Upper lobe of left lung (tissue), 6 donors: ENCODE measurements at regions not wholly inside any gene's neighbourhood (a gene's known extent, or its start where the extent isn't known, plus 50 kb on each side); places are given as distances from the start of the nearest gene placed in this dataset.

Experiments used
- ATAC-seq, 2 donors: fragments of 200-7000 bp; cut with Tn5 transposase; one replicate each; pipeline ENCODE4 v1.9.1; 2022; ENCODE audit warnings: mild to moderate bottlenecking in 2 of 2, moderate library complexity in 2 of 2; ENCODE audit not compliant: low FRiP score in 2 of 2
- DNase-seq, 2 donors: peaks; one replicate each; pipeline ENCODE4 v3.0.0-alpha.2; 2019 to 2020
- H3K27ac ChIP-seq, 4 donors: fragments of 200-600 bp; sonication (generic); one replicate each; pipeline ENCODE4 v1.5.1; 2016 to 2019
- H3K27me3 ChIP-seq, 4 donors: fragments of 200-600 bp; sonication (generic); one replicate each; pipeline ENCODE4 v1.5.1; 2017 to 2019
- H3K36me3 ChIP-seq, 4 donors: fragments of 200-600 bp; sonication (generic); one replicate each; pipeline ENCODE4 v1.5.1; 2016 to 2019
- H3K4me1 ChIP-seq, 4 donors: fragments of 200-600 bp; sonication (generic); one replicate each; pipeline ENCODE4 v1.5.1; 2018 to 2019
- H3K4me3 ChIP-seq, 4 donors: fragments of 200-600 bp; sonication (generic); one replicate each; pipeline ENCODE4 v1.5.1; 2017 to 2019; ENCODE audit warnings: mild to moderate bottlenecking in 2 of 4, moderate library complexity in 1 of 4
- H3K9me3 ChIP-seq, 4 donors: fragments of 200-600 bp; sonication (generic); one replicate each; pipeline ENCODE4 v1.5.1; 2018 to 2019
- CTCF ChIP-seq, 6 experiments: fragments of 450-650 bp in 4 of 6; fragments of 200-600 bp in 2 of 6; sonication (generic) in 2 of 6; IDR thresholded peaks; one replicate each; pipeline ENCODE4 v1.5.1; 2016 to 2019; ENCODE audit warnings: antibody characterized with exemption in 6 of 6
- EP300 ChIP-seq, 4 donors: sonication (generic); formaldehyde crosslinking; IDR thresholded peaks; one replicate each; pipeline ENCODE4 v1.5.1; 2017; ENCODE audit warnings: antibody characterized with exemption in 4 of 4, control low read depth in 2 of 4
- POLR2A ChIP-seq, 4 donors: fragments of 450-650 bp; IDR thresholded peaks; one replicate each; pipeline ENCODE4 v1.5.1; 2016 to 2017; ENCODE audit warnings: antibody characterized with exemption in 4 of 4, mild to moderate bottlenecking in 2 of 4
- POLR2AphosphoS5 ChIP-seq, 2 donors: sonication (generic); formaldehyde crosslinking; IDR thresholded peaks; one replicate each; pipeline ENCODE4 v1.5.1; 2017; ENCODE audit warnings: antibody characterized with exemption in 2 of 2
- WGBS, 2 donors: methylation state at CpG; one replicate each; pipeline ENCODE4 v1.1.5; 2017 to 2018; 5-methylcytosine and 5-hydroxymethylcytosine counted together
- donor health status: DM: no; HTN: no; CAD: no; lungs with moderate emphysema.
- donor health status: DM: no; HTN: yes; CAD: no; lungs with severe emphysema.

GRCh38 chr3:174681784-174682183 is 177.3 kb upstream of the NAALADL2 start:
- no peak overlapping the region for H3K27ac ChIP-seq
- DNase-seq (no peak), ATAC-seq (no peak)
- no peaks in the 10 kb centered on the region for H3K9me3 ChIP-seq
- no peaks in the 10 kb centered on the region for H3K4me1 ChIP-seq
- no peaks in the 10 kb centered on the region for H3K27me3 ChIP-seq
- 82 to 83% methylated on average over 1 of the region's 1 CpG for WGBS, 2 donors
- TF ChIP-seq EP300 (IDR thresholded peaks at IDR 0.05): no peak
- TF ChIP-seq POLR2A (IDR thresholded peaks at IDR 0.05): no peak
- no peak for TF ChIP-seq POLR2AphosphoS5 (IDR thresholded peaks at IDR 0.05)
- H3K36me3 ChIP-seq: no peaks in the 10 kb centered on the region
- H3K4me3 ChIP-seq: no peak overlapping the region

GRCh38 chr3:174685796-174686195 is 173.3 kb upstream of the NAALADL2 start:
- no peak overlapping the region for H3K27ac ChIP-seq
- H3K9me3 ChIP-seq: no peaks in the 10 kb centered on the region
- no peaks in the 10 kb centered on the region for H3K27me3 ChIP-seq
- 91 to 93% methylated on average over 4 of the region's 4 CpGs for WGBS, 2 donors
- H3K4me3 ChIP-seq: no peak overlapping the region
- ATAC-seq (no peak), DNase-seq (no peak)
- no peaks in the 10 kb centered on the region for H3K36me3 ChIP-seq
- TF ChIP-seq POLR2AphosphoS5 (IDR thresholded peaks at IDR 0.05): no peak
- no peaks in the 10 kb centered on the region for H3K4me1 ChIP-seq

- 39 to 63% methylated on average over 1 of the region's 1 CpG for WGBS, 2 donors
- TF ChIP-seq POLR2AphosphoS5 (IDR thresholded peaks at IDR 0.05) (no peak), POLR2A (IDR thresholded peaks at IDR 0.05) (no peak), EP300 (IDR thresholded peaks at IDR 0.05) (no peak)
- Histone ChIP-seq H3K9me3 (no peaks in the 10 kb centered on the region), H3K36me3 (no peaks in the 10 kb centered on the region), H3K4me1 (no peaks in the 10 kb centered on the region), H3K27ac (no peak overlapping the region), H3K4me3 (no peak overlapping the region), H3K27me3 (no peaks in the 10 kb centered on the region)
- DNase-seq: no peak
- no peak for ATAC-seq
These were observed 161.8 kb upstream of the NAALADL2 start for GRCh38 chr3:174697310-174697709.

- no peak for DNase-seq
- Histone ChIP-seq H3K4me3 (no peak overlapping the region), H3K9me3 (no peaks in the 10 kb centered on the region), H3K27ac (no peak overlapping the region), H3K36me3 (no peaks in the 10 kb centered on the region), H3K4me1 (no peaks in the 10 kb centered on the region), H3K27me3 (no peaks in the 10 kb centered on the region)
- TF ChIP-seq POLR2AphosphoS5 (IDR thresholded peaks at IDR 0.05) (no peak), CTCF (IDR thresholded peaks at IDR 0.05) (no peak), POLR2A (IDR thresholded peaks at IDR 0.05) (no peak), EP300 (IDR thresholded peaks at IDR 0.05) (no peak)
- ATAC-seq: no peak
These were observed 158.4 kb upstream of the NAALADL2 start for GRCh38 chr3:174700736-174701135.

- TF ChIP-seq CTCF (IDR thresholded peaks at IDR 0.05) (no peak), POLR2AphosphoS5 (IDR thresholded peaks at IDR 0.05) (no peak), EP300 (IDR thresholded peaks at IDR 0.05) (no peak), POLR2A (IDR thresholded peaks at IDR 0.05) (no peak)
- WGBS, 2 donors: 70 to 88% methylated on average over 2 of the region's 2 CpGs
- Histone ChIP-seq H3K36me3 (no peaks in the 10 kb centered on the region), H3K27me3 (no peaks in the 10 kb centered on the region), H3K9me3 (no peaks in the 10 kb centered on the region), H3K4me1 (no peaks in the 10 kb centered on the region), H3K4me3 (no peak overlapping the region), H3K27ac (no peak overlapping the region)
- DNase-seq (no peak), ATAC-seq (no peak)
These were observed 148.5 kb upstream of the NAALADL2 start for GRCh38 chr3:174710612-174711011.

- no peak overlapping the region for H3K4me3 ChIP-seq
- ATAC-seq: no peak
- no peak for DNase-seq
These were observed 143.7 kb upstream of the NAALADL2 start for GRCh38 chr3:174715386-174715785.

More at GRCh38 chr3:174715386-174715785, 143.7 kb upstream of the NAALADL2 start:
- TF ChIP-seq POLR2AphosphoS5 (IDR thresholded peaks at IDR 0.05) (no peak), CTCF (IDR thresholded peaks at IDR 0.05) (no peak), POLR2A (IDR thresholded peaks at IDR 0.05) (no peak), EP300 (IDR thresholded peaks at IDR 0.05) (no peak)
- no peaks in the 10 kb centered on the region for H3K36me3 ChIP-seq
- no peaks in the 10 kb centered on the region for H3K4me1 ChIP-seq
- no peaks in the 10 kb centered on the region for H3K27me3 ChIP-seq
- no peak overlapping the region for H3K27ac ChIP-seq
- no peaks in the 10 kb centered on the region for H3K9me3 ChIP-seq
